ENCODE measurements at regions not wholly inside any gene's neighbourhood (a gene's known extent, or its start where the extent isn't known, plus 50 kb on each side); places are given as distances from the start of the nearest gene placed in this dataset.
"Not testable (repeated sequence)": the region's sequence is repeated elsewhere in the genome, so short reads cannot be mapped to it uniquely, and the experiment has no call there.

GRCh38 chr21:22763442-22763841 lies 1765.2 kb downstream of the NCAM2 start:
- Mint-ChIP-seq H3K9me3 (peaks cover 0 to 28% (median 9%) of the 10 kb centered on the region in 6 donors), H3K36me3 (no peaks in the 10 kb centered on the region), H3K4me3 (no peak overlapping the region), H3K27me3 (ENCODE audit: low read depth in 3 of 3) (peaks cover 0 to 2% (median 0%) of the 10 kb centered on the region in 3 donors), H3K4me1 (no peaks in the 10 kb centered on the region), H3K27ac (no peak overlapping the region)
- DNase-seq, result no peak

DNA sequence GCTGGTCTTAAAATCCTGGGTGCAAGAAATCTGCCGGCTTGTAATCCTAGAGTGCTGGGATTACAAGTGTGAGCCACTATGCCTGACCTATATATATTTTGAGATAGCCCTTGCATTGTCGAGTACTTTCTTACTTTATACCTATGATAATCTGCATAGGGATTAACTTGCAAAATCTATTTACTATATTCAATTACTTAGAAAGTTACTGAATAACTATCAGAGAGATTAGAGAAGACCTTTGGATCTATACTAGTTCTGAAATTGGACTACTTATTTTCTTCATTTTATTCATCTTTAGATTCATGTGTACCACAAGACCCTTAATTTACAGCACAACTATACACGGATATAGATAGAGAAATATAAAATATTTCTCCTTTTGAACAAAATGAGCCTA lies 1766.0 kb downstream of the NCAM2 start:
- H3K4me3 Mint-ChIP-seq, result no peak overlapping the region
- no peaks in the 10 kb centered on the region for H3K4me1 Mint-ChIP-seq
- H3K27ac Mint-ChIP-seq, result no peak overlapping the region
- H3K36me3 Mint-ChIP-seq, result no peaks in the 10 kb centered on the region
- peaks cover 0 to 23% (median 9%) of the 10 kb centered on the region in 6 donors for H3K9me3 Mint-ChIP-seq
- peaks cover 0 to 2% (median 0%) of the 10 kb centered on the region in 3 donors for H3K27me3 Mint-ChIP-seq (ENCODE audit: low read depth in 3 of 3)
- no peak for DNase-seq

- DNase-seq, result no peak
- Mint-ChIP-seq H3K4me3 (no peak overlapping the region), H3K4me1 (no peaks in the 10 kb centered on the region), H3K9me3 (peaks cover 0 to 9% (median 2%) of the 10 kb centered on the region in 6 donors), H3K27ac (no peak overlapping the region), H3K27me3 (ENCODE audit: low read depth in 3 of 3) (no peaks in the 10 kb centered on the region), H3K36me3 (no peaks in the 10 kb centered on the region)
Observed at GRCh38 chr21:22791376-22791775, 1793.2 kb downstream of the NCAM2 start.

GRCh38 chr21:22791986-22792560 lies 1793.9 kb downstream of the NCAM2 start:
- H3K4me1 Mint-ChIP-seq, result no peaks in the 10 kb centered on the region
- DNase-seq, result peak in 2 of 3 donors; percentile 2 to 15
- H3K27me3 Mint-ChIP-seq (ENCODE audit: low read depth in 3 of 3), result no peaks in the 10 kb centered on the region
- H3K9me3 Mint-ChIP-seq, result peaks cover 0 to 6% (median 2%) of the 10 kb centered on the region in 6 donors
- no peak overlapping the region for H3K27ac Mint-ChIP-seq
- no peak overlapping the region for H3K4me3 Mint-ChIP-seq
- no peaks in the 10 kb centered on the region for H3K36me3 Mint-ChIP-seq

DNA sequence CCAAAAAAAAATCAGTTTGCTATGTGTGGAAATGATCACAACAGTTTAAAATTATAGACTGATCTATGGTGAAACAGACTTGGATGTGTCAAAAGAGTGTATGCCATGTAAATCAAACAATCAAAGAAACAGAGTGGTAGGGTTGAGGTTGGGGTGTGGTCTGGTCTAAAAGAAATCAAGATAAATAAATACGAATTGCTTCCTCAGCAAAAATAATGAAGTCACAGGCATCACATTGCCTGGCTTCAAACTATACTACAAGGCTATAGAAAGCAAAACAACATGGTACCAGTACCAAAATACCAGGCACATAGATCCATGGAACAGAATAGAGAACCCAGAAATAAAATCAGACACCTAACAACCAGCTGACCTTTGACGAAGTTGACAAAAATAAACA lies 1796.9 kb downstream of the NCAM2 start:
- Mint-ChIP-seq H3K9me3 (peaks cover 0 to 9% (median 2%) of the 10 kb centered on the region in 6 donors), H3K36me3 (no peaks in the 10 kb centered on the region), H3K27me3 (ENCODE audit: low read depth in 3 of 3) (no peaks in the 10 kb centered on the region), H3K4me1 (no peaks in the 10 kb centered on the region), H3K4me3 (no peak overlapping the region), H3K27ac (no peak overlapping the region)
- DNase-seq, result no peak

DNA sequence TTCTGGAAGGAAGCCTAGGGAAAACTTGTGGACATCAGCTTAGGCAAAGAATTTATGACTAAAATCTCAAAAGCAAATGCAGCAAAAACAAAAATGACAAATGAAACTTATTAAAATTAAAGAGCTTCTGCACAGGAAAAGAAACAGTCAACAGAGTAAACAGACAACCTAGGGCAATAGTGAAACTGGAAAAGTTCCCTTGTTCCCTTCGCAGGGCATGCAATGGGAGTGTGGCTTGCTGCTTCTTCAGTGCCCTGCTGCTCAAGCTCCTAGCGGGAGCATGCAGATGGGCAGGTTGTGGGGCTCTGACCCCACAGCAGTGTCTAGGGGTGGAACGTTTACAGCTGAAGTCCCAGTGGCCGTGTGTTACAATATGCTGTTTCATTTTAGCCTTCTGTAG lies 1797.4 kb downstream of the NCAM2 start:
- H3K9me3 Mint-ChIP-seq, result peaks cover 0 to 9% (median 2%) of the 10 kb centered on the region in 6 donors
- H3K27me3 Mint-ChIP-seq (ENCODE audit: low read depth in 3 of 3), result no peaks in the 10 kb centered on the region
- H3K36me3 Mint-ChIP-seq, result no peaks in the 10 kb centered on the region
- no peak for DNase-seq
- H3K4me1 Mint-ChIP-seq, result no peaks in the 10 kb centered on the region
- no peak overlapping the region for H3K27ac Mint-ChIP-seq
- H3K4me3 Mint-ChIP-seq, result no peak overlapping the region

DNA sequence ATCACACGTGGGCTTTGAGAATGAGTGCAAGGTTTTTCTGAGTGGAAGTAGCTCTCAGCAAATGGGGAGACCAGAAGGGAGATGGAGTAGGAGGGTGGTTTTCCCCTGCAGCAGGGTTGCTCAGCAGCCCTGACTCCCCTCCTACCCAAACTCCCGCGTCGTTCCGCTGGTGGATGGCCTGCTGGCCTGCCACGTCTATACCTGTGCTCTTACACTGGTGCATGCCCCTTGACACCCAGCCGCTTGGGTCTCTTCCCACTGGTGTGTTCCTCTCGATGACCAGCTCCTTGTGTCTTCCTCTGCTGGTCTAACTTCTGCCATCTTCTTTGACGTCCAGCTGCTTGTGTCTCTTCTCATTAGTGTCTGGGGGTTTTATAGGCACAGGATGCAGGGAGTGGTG lies 1797.9 kb downstream of the NCAM2 start:
- Mint-ChIP-seq H3K27me3 (ENCODE audit: low read depth in 3 of 3) (no peaks in the 10 kb centered on the region), H3K27ac (no peak overlapping the region), H3K4me1 (no peaks in the 10 kb centered on the region), H3K36me3 (no peaks in the 10 kb centered on the region), H3K9me3 (peaks cover 0 to 9% (median 2%) of the 10 kb centered on the region in 6 donors), H3K4me3 (no peak overlapping the region)
- no peak for DNase-seq

DNA sequence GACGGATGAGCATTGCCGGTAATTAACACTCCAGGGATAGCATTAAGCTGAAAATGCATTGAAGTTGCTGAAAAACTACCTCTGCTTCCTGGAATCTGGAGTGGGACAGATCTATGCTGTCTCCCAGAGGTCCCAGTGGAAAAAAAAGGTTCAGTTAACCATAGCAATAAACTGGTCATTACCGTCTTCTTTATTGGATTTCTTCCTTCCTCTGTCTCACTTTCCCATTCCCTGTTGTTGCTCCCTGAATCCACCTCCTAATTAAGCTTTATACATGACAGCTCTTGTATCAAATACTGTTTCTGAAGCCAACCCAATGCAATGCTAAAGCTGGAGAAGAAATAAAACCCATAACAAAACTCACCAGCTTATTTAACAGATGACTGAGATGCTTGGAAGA lies 1805.9 kb downstream of the NCAM2 start:
- Mint-ChIP-seq H3K4me1 (no peaks in the 10 kb centered on the region), H3K4me3 (no peak overlapping the region), H3K9me3 (peaks cover 0 to 28% (median 4%) of the 10 kb centered on the region in 6 donors), H3K36me3 (no peaks in the 10 kb centered on the region), H3K27ac (no peak overlapping the region), H3K27me3 (ENCODE audit: low read depth in 3 of 3) (no peaks in the 10 kb centered on the region)
- DNase-seq, result no peak

GRCh38 chr21:22806278-22806677 lies 1808.1 kb downstream of the NCAM2 start:
- H3K4me3 Mint-ChIP-seq, result no peak overlapping the region
- no peak overlapping the region for H3K27ac Mint-ChIP-seq
- no peak for DNase-seq
- peaks cover 3 to 35% (median 6%) of the 10 kb centered on the region in 6 donors for H3K9me3 Mint-ChIP-seq
- no peaks in the 10 kb centered on the region for H3K36me3 Mint-ChIP-seq
- no peaks in the 10 kb centered on the region for H3K4me1 Mint-ChIP-seq
- no peaks in the 10 kb centered on the region for H3K27me3 Mint-ChIP-seq (ENCODE audit: low read depth in 3 of 3)

GRCh38 chr21:22813201-22813600 lies 1815.0 kb downstream of the NCAM2 start:
- no peaks in the 10 kb centered on the region for H3K27me3 Mint-ChIP-seq (ENCODE audit: low read depth in 3 of 3)
- H3K9me3 Mint-ChIP-seq, result peaks cover 9 to 19% (median 17%) of the 10 kb centered on the region in 6 donors
- H3K27ac Mint-ChIP-seq, result no peak overlapping the region
- DNase-seq, result no peak
- H3K4me3 Mint-ChIP-seq, result no peak overlapping the region
- H3K36me3 Mint-ChIP-seq, result no peaks in the 10 kb centered on the region
- H3K4me1 Mint-ChIP-seq, result no peaks in the 10 kb centered on the region

DNA sequence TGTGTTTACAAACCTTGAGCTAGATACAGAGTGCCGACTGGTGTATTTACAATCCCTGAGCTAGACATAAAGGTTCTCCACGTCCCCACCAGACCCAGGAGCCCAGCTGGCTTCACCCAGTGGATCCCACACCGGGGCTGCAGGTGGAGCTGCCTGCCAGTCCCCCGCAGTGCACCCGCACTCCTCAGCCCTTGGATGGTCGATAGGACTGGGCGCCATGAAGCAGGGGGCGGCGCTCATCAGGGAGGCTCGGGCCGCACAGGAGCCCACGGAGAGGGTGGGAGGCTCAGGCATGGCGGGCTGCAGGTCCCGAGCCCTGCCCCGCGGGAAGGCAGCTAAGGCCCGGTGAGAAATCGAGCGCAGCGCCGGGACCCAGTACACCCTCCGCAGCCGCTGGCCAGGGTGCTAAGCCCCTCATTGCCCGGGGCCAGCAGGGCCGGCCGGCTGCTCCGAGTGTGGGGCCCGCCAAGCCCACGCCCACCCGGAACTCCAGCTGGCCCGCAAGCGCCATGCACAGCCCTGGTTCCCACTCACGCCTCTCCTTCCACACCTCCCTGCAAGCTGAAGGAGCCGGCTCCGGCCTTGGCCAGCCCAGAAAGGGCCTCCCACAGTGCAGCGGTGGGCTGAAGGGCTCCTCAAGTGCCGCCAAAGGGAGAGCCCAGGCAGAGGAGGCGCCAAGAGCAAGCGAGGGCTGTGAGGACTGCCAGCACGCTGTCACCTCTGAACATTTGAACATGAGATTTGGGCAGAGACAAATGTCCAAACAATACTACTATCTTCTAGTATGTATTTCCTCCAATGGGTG lies 1820.7 kb downstream of the NCAM2 start:
- not testable (repeated sequence) for H3K27ac Mint-ChIP-seq; H3K4me3 Mint-ChIP-seq; H3K4me1 Mint-ChIP-seq; DNase-seq; H3K36me3 Mint-ChIP-seq; H3K27me3 Mint-ChIP-seq (ENCODE audit: low read depth in 3 of 3)
- H3K9me3 Mint-ChIP-seq, result peaks cover 7 to 38% (median 24%) of the 10 kb centered on the region in 6 donors

DNA sequence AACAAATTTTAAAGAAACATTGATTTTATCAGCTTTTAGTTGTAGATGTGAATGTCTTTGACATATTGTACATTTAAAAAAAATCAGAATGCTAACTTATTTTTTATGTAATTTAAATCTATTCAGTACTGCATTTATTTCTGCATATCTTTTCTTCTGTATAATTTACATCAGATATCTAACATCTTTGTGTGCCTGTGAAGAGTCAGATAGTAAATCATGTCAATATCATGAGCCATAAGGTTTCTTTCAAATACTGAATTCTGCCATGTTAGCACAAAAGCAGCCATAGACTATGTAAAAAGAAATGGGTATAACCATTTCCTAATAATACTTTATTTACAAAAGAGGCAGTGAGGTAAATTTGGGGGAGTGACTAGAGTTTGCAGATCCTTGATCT lies 1829.2 kb downstream of the NCAM2 start:
- no peak overlapping the region for H3K4me3 Mint-ChIP-seq
- DNase-seq, result no peak
- no peaks in the 10 kb centered on the region for H3K4me1 Mint-ChIP-seq
- H3K9me3 Mint-ChIP-seq, result peaks cover 9 to 48% (median 23%) of the 10 kb centered on the region in 6 donors
- H3K27me3 Mint-ChIP-seq (ENCODE audit: low read depth in 3 of 3), result peaks cover 0 to 4% (median 0%) of the 10 kb centered on the region in 3 donors
- H3K27ac Mint-ChIP-seq, result no peak overlapping the region
- H3K36me3 Mint-ChIP-seq, result peaks cover 0 to 3% (median 0%) of the 10 kb centered on the region in 3 donors

- Mint-ChIP-seq H3K4me3 (no peak overlapping the region), H3K4me1 (no peaks in the 10 kb centered on the region), H3K9me3 (peaks cover 18 to 53% (median 36%) of the 10 kb centered on the region in 6 donors), H3K27me3 (ENCODE audit: low read depth in 3 of 3) (no peaks in the 10 kb centered on the region), H3K27ac (no peak overlapping the region), H3K36me3 (no peaks in the 10 kb centered on the region)
- no peak for DNase-seq
Observed at GRCh38 chr21:22842875-22843274, 1844.7 kb downstream of the NCAM2 start.

DNA sequence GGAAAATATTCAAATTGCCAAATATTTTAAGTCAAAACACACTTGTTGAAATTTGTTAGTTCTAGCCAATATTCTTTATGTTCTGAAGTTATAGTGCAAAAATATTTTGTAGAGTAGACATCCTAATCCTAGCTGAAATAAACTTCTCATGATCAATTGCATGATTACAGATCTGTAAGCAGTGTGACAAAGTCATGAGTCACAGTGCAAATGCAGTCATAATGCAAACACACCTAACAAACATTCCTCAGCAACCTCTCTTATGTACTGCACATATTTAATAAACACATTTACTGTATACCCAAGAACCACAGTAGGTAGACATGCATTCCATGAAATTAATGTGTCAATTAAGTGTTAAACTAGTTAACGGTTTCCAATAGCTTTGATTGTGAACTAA lies 1857.4 kb downstream of the NCAM2 start:
- H3K36me3 Mint-ChIP-seq, result no peaks in the 10 kb centered on the region
- H3K27ac Mint-ChIP-seq, result no peak overlapping the region
- DNase-seq, result no peak
- peaks cover 0 to 2% (median 0%) of the 10 kb centered on the region in 3 donors for H3K27me3 Mint-ChIP-seq (ENCODE audit: low read depth in 3 of 3)
- H3K4me3 Mint-ChIP-seq, result no peak overlapping the region
- peaks cover 6 to 57% (median 23%) of the 10 kb centered on the region in 6 donors for H3K9me3 Mint-ChIP-seq
- H3K4me1 Mint-ChIP-seq, result no peaks in the 10 kb centered on the region
